Progenitor cell of endocrine pancreas (in vitro differentiated cells): ENCODE measurements at regions not wholly inside any gene's neighbourhood (a gene's known extent, or its start where the extent isn't known, plus 50 kb on each side); places are given as distances from the start of the nearest gene placed in this dataset.
A peak's percentile ranks its signal among the peaks of the same experiment; 100 is the strongest.

Experiments used
- DNase-seq: peaks from one replicate; pipeline ENCODE4 v3.0.0; 2021; ENCODE audit warnings: low spot score; ENCODE audit not compliant: unreplicated experiment
- H3K27ac Mint-ChIP-seq: 2 replicates; pipeline ENCODE4 v1.8.0; 2021; ENCODE audit warnings: mild to moderate bottlenecking, moderate library complexity, mixed read lengths
- H3K27me3 Mint-ChIP-seq: 2 replicates; pipeline ENCODE4 v1.8.0; 2021; ENCODE audit warnings: mixed read lengths
- H3K36me3 Mint-ChIP-seq: 2 replicates; pipeline ENCODE4 v1.8.0; 2022; ENCODE audit warnings: mixed read lengths; ENCODE audit not compliant: insufficient read depth
- H3K4me1 Mint-ChIP-seq: 2 replicates; pipeline ENCODE4 v1.8.0; 2021; ENCODE audit warnings: low read depth, mixed read lengths
- H3K4me3 Mint-ChIP-seq: 2 replicates; pipeline ENCODE4 v1.8.0; 2021; ENCODE audit warnings: low read depth, mild to moderate bottlenecking, moderate library complexity, mixed read lengths
- H3K9me3 Mint-ChIP-seq: 2 replicates; pipeline ENCODE4 v1.8.0; 2021; ENCODE audit warnings: low read depth, mixed read lengths
- TF ChIP-seq, protein P1 (sequence below): fragments of 200-600 bp; sonication (generic); IDR thresholded peaks from one replicate; pipeline ENCODE4 v1.5.0; 2021; ENCODE audit warnings: antibody characterized with exemption, mild to moderate bottlenecking; ENCODE audit not compliant: unreplicated experiment

DNA sequence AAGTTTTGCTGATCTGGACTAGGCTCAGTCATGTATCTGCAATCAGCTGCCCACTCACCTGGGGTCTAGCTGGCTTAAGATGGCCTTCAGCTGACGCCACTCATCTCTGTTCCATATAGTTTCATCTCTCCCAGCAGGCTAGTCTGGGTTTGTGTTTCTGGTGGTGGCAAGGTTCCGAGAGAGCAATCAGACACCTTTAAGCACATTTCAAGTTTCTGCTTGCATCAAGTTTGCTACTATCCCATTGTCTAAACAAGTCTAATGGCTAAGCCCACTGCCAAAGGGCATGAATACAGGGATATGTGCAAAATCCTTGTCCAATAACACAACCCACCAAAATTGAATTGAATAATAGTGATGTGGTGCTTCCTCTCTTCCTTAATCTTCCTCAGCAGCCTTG, 251.7 kb downstream of the PIK3R1 start:
- Mint-ChIP-seq H3K4me1 (no peaks in the 10 kb centered on the region), H3K9me3 (no peaks in the 10 kb centered on the region), H3K4me3 (no peak overlapping the region), H3K27ac (no peak overlapping the region), H3K36me3 (no peaks in the 10 kb centered on the region), H3K27me3 (no peaks in the 10 kb centered on the region)
- no peak for DNase-seq
- TF ChIP-seq, protein P1, sequence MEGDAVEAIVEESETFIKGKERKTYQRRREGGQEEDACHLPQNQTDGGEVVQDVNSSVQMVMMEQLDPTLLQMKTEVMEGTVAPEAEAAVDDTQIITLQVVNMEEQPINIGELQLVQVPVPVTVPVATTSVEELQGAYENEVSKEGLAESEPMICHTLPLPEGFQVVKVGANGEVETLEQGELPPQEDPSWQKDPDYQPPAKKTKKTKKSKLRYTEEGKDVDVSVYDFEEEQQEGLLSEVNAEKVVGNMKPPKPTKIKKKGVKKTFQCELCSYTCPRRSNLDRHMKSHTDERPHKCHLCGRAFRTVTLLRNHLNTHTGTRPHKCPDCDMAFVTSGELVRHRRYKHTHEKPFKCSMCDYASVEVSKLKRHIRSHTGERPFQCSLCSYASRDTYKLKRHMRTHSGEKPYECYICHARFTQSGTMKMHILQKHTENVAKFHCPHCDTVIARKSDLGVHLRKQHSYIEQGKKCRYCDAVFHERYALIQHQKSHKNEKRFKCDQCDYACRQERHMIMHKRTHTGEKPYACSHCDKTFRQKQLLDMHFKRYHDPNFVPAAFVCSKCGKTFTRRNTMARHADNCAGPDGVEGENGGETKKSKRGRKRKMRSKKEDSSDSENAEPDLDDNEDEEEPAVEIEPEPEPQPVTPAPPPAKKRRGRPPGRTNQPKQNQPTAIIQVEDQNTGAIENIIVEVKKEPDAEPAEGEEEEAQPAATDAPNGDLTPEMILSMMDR: no peak

GRCh38 chr5:68467794-68468193, 252.2 kb downstream of the PIK3R1 start:
- TF ChIP-seq, protein P1: no peak
- H3K27me3 Mint-ChIP-seq: no peaks in the 10 kb centered on the region
- DNase-seq: no peak
- no peaks in the 10 kb centered on the region for H3K4me1 Mint-ChIP-seq
- no peaks in the 10 kb centered on the region for H3K36me3 Mint-ChIP-seq
- H3K9me3 Mint-ChIP-seq: no peaks in the 10 kb centered on the region
- H3K27ac Mint-ChIP-seq: no peak overlapping the region
- no peak overlapping the region for H3K4me3 Mint-ChIP-seq

GRCh38 chr5:68468322-68468721, 252.8 kb downstream of the PIK3R1 start:
- Mint-ChIP-seq H3K4me3 (no peak overlapping the region), H3K9me3 (no peaks in the 10 kb centered on the region), H3K27ac (no peak overlapping the region), H3K4me1 (no peaks in the 10 kb centered on the region), H3K36me3 (no peaks in the 10 kb centered on the region), H3K27me3 (no peaks in the 10 kb centered on the region)
- TF ChIP-seq, protein P1: no peak
- no peak for DNase-seq

- TF ChIP-seq, protein P1: no peak
- H3K4me3 Mint-ChIP-seq: no peak overlapping the region
- DNase-seq: no peak
- no peaks in the 10 kb centered on the region for H3K27me3 Mint-ChIP-seq
- H3K36me3 Mint-ChIP-seq: no peaks in the 10 kb centered on the region
- H3K27ac Mint-ChIP-seq: no peak overlapping the region
- H3K4me1 Mint-ChIP-seq: peaks cover 9% of the 10 kb centered on the region
- H3K9me3 Mint-ChIP-seq: no peaks in the 10 kb centered on the region
Measured at GRCh38 chr5:68475476-68475983, 260.0 kb downstream of the PIK3R1 start.

GRCh38 chr5:68476854-68477253, 261.3 kb downstream of the PIK3R1 start:
- TF ChIP-seq, protein P1: peak; percentile 11
- Mint-ChIP-seq H3K9me3 (no peaks in the 10 kb centered on the region), H3K36me3 (no peaks in the 10 kb centered on the region), H3K4me3 (no peak overlapping the region), H3K4me1 (peaks cover 9% of the 10 kb centered on the region), H3K27ac (no peak overlapping the region), H3K27me3 (no peaks in the 10 kb centered on the region)
- no peak for DNase-seq
